DND-41 (cell line): ENCODE measurements at regions not wholly inside any gene's neighbourhood (a gene's known extent, or its start where the extent isn't known, plus 50 kb on each side); places are given as distances from the start of the nearest gene placed in this dataset.

Experiments
- ATAC-seq: fragments of 200-7000 bp; cut with Tn5 transposase; 3 replicates; pipeline ENCODE4 v1.9.1; 2021; ENCODE audit warnings: low read depth; ENCODE audit not compliant: insufficient read depth
- DNase-seq: peaks from one replicate; pipeline ENCODE4 v3.0.0-alpha.2; 2020
- H2AFZ ChIP-seq: 2 replicates; pipeline ENCODE4 v1.6.0; 2012; ENCODE audit warnings: low read depth, low read length
- H3K27ac ChIP-seq: 2 replicates; pipeline ENCODE4 v1.5.1; 2012; ENCODE audit warnings: low read length, inconsistent platforms
- H3K27me3 ChIP-seq: fragments of 200-600 bp; sonication (generic); 2 replicates; pipeline ENCODE4 v1.6.0; 2012; ENCODE audit warnings: low read length, mild to moderate bottlenecking, inconsistent platforms; ENCODE audit not compliant: insufficient read depth, poor library complexity
- H3K36me3 ChIP-seq: 2 replicates; pipeline ENCODE4 v1.5.1; 2012; ENCODE audit warnings: low read length, inconsistent platforms; ENCODE audit not compliant: insufficient read depth
- H3K4me1 ChIP-seq: 2 replicates; pipeline ENCODE4 v1.5.1; 2012; ENCODE audit warnings: mild to moderate bottlenecking, low read length; ENCODE audit not compliant: insufficient read depth
- H3K4me2 ChIP-seq: 2 replicates; pipeline ENCODE4 v1.6.0; 2012; ENCODE audit warnings: mild to moderate bottlenecking, moderate library complexity, low read length, inconsistent platforms; ENCODE audit not compliant: insufficient read depth
- H3K4me3 ChIP-seq, 2 experiments: fragments of 200-600 bp in 1 of 2; shearing (Covaris generic) in 1 of 2; 2 replicates each; pipeline ENCODE4 v1.5.1; 2012 to 2016; ENCODE audit warnings: inconsistent platforms in 2 of 2, low read length in 2 of 2, mild to moderate bottlenecking in 2 of 2, low read depth in 1 of 2, moderate library complexity in 1 of 2
- H3K79me2 ChIP-seq: 2 replicates; pipeline ENCODE4 v1.6.0; 2012; ENCODE audit warnings: low read length, inconsistent platforms; ENCODE audit not compliant: insufficient read depth
- H3K9ac ChIP-seq: 2 replicates; pipeline ENCODE4 v1.6.0; 2012; ENCODE audit warnings: low read depth, mild to moderate bottlenecking, inconsistent platforms, low read length, moderate library complexity
- H3K9me3 ChIP-seq: 2 replicates; pipeline ENCODE4 v1.5.1; 2012; ENCODE audit warnings: low read length, moderate library complexity, mild to moderate bottlenecking, inconsistent platforms; ENCODE audit not compliant: insufficient read depth, severe bottlenecking
- H4K20me1 ChIP-seq: 2 replicates; pipeline ENCODE4 v1.6.0; 2012; ENCODE audit warnings: low read length; ENCODE audit not compliant: insufficient read depth
- CTCF ChIP-seq: IDR thresholded peaks from 2 replicates; pipeline ENCODE4 v1.5.1; 2012; ENCODE audit warnings: borderline replicate concordance, low read length, moderate library complexity, mild to moderate bottlenecking; ENCODE audit not compliant: poor library complexity, severe bottlenecking; ENCODE audit errors: extremely low read depth
- EZH2 ChIP-seq: IDR thresholded peaks from 3 replicates; pipeline ENCODE4 v1.6.1; 2012; ENCODE audit warnings: borderline replicate concordance, low read depth, mild to moderate bottlenecking, moderate library complexity, low read length, inconsistent platforms; ENCODE audit not compliant: severe bottlenecking

GRCh38 chrX:17292111-17292527 lies 82.9 kb upstream of the NHS start:
- H3K27ac ChIP-seq: no peak overlapping the region
- no peaks in the 10 kb centered on the region for H4K20me1 ChIP-seq
- no peaks in the 10 kb centered on the region for H3K79me2 ChIP-seq
- no peak for DNase-seq
- no peak overlapping the region for H2AFZ ChIP-seq
- no peaks in the 10 kb centered on the region for H3K4me1 ChIP-seq
- no peaks in the 10 kb centered on the region for H3K36me3 ChIP-seq
- TF ChIP-seq CTCF (no peak), EZH2 (no peak)
- H3K27me3 ChIP-seq: no peaks in the 10 kb centered on the region
- no peak overlapping the region for H3K4me3 ChIP-seq
- no peak overlapping the region for H3K4me2 ChIP-seq
- no peak for ATAC-seq
- H3K9ac ChIP-seq: no peak overlapping the region
- H3K9me3 ChIP-seq: no peaks in the 10 kb centered on the region

GRCh38 chrX:17294561-17294960 lies 80.4 kb upstream of the NHS start:
- no peaks in the 10 kb centered on the region for H3K36me3 ChIP-seq
- ATAC-seq (no peak), DNase-seq (no peak)
- no peaks in the 10 kb centered on the region for H3K4me1 ChIP-seq
- H3K79me2 ChIP-seq: no peaks in the 10 kb centered on the region
- H3K27ac ChIP-seq: no peak overlapping the region
- H3K4me3 ChIP-seq: no peak overlapping the region
- TF ChIP-seq CTCF: no peak
- no peak for TF ChIP-seq EZH2
- H2AFZ ChIP-seq: no peak overlapping the region
- no peaks in the 10 kb centered on the region for H3K9me3 ChIP-seq
- H3K9ac ChIP-seq: no peak overlapping the region
- no peaks in the 10 kb centered on the region for H4K20me1 ChIP-seq
- no peak overlapping the region for H3K4me2 ChIP-seq
- H3K27me3 ChIP-seq: no peaks in the 10 kb centered on the region

- no peak overlapping the region for H3K4me2 ChIP-seq
- H4K20me1 ChIP-seq: no peaks in the 10 kb centered on the region
- TF ChIP-seq CTCF: no peak
- no peak for TF ChIP-seq EZH2
- H2AFZ ChIP-seq: no peak overlapping the region
- DNase-seq (no peak), ATAC-seq (no peak)
- no peaks in the 10 kb centered on the region for H3K9me3 ChIP-seq
- no peaks in the 10 kb centered on the region for H3K27me3 ChIP-seq
- no peak overlapping the region for H3K4me3 ChIP-seq
- no peak overlapping the region for H3K27ac ChIP-seq
- H3K79me2 ChIP-seq: no peaks in the 10 kb centered on the region
- no peak overlapping the region for H3K9ac ChIP-seq
- H3K4me1 ChIP-seq: no peaks in the 10 kb centered on the region
- H3K36me3 ChIP-seq: no peaks in the 10 kb centered on the region
These were observed 79.2 kb upstream of the NHS start for GRCh38 chrX:17295791-17296190.

GRCh38 chrX:17298564-17298963 lies 76.4 kb upstream of the NHS start:
- Histone ChIP-seq H3K79me2 (no peaks in the 10 kb centered on the region), H3K9me3 (no peaks in the 10 kb centered on the region), H3K36me3 (no peaks in the 10 kb centered on the region), H2AFZ (no peak overlapping the region), H3K4me3 (no peak overlapping the region), H3K9ac (no peak overlapping the region), H3K4me2 (no peak overlapping the region), H3K4me1 (no peaks in the 10 kb centered on the region), H3K27me3 (no peaks in the 10 kb centered on the region), H4K20me1 (no peaks in the 10 kb centered on the region), H3K27ac (no peak overlapping the region)
- DNase-seq: no peak
- TF ChIP-seq CTCF: no peak
- no peak for TF ChIP-seq EZH2
- ATAC-seq: no peak
